M059J (cell line): ENCODE measurements at regions not wholly inside any gene's neighbourhood (a gene's known extent, or its start where the extent isn't known, plus 50 kb on each side); places are given as distances from the start of the nearest gene placed in this dataset.
A peak's percentile ranks its signal among the peaks of the same experiment; 100 is the strongest.
"Not testable (repeated sequence)": the region's sequence is repeated elsewhere in the genome, so short reads cannot be mapped to it uniquely, and the experiment has no call there.

Source experiments
- DNase-seq: peaks from one replicate; pipeline ENCODE4 v3.0.0-alpha.2; 2012; ENCODE audit warnings: low read depth

DNA sequence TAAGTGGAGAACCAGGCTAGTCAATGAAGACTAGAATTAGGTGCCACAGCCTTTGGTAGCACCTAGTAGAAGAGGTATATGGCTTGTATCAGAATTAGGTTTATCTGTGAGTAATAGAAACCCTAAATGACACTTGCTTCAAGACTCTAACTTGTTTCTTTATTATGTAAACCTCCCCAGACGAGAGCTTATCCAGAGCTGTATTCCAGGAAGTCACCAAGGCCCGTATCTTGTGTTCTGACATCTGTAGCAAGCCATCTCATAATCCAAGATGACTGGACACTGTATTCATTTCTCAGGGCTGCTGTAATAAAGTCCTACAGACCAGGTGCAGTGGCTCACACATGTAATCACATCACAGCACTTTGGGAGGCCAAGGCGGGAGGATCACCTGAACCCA, 56.7 kb upstream of the PPP1R12A start:
- DNase-seq = no peak

DNA sequence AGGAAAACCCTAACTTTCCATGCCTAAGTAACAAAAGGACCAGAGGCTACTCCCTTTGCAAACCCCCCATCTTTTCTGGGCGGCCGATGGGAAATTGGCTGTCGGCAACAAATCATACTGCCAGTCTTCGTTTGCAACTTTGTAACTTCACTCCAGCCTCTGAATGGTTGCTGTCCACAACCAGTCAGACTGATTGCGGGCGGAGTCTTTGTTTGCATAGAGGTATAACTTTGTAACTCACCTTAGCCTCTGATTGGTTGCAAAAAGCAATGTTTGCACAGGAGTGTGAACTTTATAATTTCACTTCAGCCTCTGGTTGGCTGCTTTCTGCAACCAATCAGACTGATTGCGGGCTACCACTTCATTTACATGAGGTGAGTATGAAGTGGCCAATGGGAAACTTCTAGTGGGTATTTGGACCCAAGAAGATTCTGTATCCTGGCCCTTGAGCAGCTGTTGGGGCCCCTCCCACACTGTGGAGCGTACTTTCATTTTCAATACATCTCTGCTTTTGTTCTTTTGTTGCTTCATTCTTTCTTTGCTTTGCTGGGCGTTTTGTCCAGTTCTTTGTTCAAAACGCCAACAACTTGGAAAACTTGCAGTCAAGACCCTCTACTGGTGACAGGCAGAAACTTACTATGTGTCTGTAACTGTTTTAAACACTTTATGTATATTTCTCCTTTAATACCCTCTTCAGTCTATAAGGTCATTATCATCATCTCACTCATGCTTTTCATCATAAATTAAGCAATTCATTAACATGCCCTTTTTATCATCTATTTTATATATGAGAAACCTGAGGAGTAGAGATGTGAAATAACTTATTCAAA, 55.8 kb upstream of the PPP1R12A start:
- not testable (repeated sequence) for DNase-seq

GRCh38 chr12:79988368-79988767, 53.5 kb upstream of the PPP1R12A start:
- DNase-seq = peak; percentile 75

- no peak for DNase-seq
These were observed 52.8 kb upstream of the PPP1R12A start for GRCh38 chr12:79987731-79988130.
